MM.1S (cell line): ENCODE measurements at regions not wholly inside any gene's neighbourhood (a gene's known extent, or its start where the extent isn't known, plus 50 kb on each side); places are given as distances from the start of the nearest gene placed in this dataset.

Source experiments
- EZH2 ChIP-seq: fragments of 300-600 bp; sonication (generic); optimal IDR thresholded peaks from 2 replicates; pipeline ENCODE3; 2017; ENCODE audit warnings: low read depth, mild to moderate bottlenecking, antibody characterized with exemption, low read length, mixed read lengths
- EZH2phosphoT487 ChIP-seq: fragments of 300-600 bp; sonication (generic); IDR thresholded peaks from 2 replicates; pipeline ENCODE4 v1.6.1; 2018; ENCODE audit warnings: antibody characterized with exemption, low read length
- TF ChIP-seq, protein P1 (sequence below): fragments of 300-600 bp; sonication (generic); IDR thresholded peaks from 2 replicates; pipeline ENCODE4 v1.5.1; 2016; ENCODE audit warnings: antibody characterized with exemption, low read length, mixed read lengths

DNA sequence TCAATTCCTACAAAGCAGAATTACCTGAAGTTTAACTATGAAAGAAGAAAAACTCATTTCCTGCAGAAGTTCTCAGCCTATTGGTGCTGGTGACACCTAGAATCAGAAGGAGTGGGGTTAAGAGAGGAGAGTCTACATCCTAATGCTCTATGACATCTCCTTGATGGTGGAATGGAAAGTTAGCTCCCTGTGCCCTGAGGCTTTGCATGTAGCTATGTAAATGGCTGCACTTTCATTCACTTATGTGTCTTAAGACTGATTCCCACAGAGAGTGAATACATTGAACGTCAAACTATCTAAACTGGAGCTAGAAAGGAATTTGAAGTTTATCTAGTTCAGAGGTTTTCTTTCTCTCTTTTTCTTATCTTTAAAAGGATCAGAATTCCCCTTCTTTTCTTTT is 52.1 kb upstream of the ADRB2 start:
- TF ChIP-seq, protein P1, sequence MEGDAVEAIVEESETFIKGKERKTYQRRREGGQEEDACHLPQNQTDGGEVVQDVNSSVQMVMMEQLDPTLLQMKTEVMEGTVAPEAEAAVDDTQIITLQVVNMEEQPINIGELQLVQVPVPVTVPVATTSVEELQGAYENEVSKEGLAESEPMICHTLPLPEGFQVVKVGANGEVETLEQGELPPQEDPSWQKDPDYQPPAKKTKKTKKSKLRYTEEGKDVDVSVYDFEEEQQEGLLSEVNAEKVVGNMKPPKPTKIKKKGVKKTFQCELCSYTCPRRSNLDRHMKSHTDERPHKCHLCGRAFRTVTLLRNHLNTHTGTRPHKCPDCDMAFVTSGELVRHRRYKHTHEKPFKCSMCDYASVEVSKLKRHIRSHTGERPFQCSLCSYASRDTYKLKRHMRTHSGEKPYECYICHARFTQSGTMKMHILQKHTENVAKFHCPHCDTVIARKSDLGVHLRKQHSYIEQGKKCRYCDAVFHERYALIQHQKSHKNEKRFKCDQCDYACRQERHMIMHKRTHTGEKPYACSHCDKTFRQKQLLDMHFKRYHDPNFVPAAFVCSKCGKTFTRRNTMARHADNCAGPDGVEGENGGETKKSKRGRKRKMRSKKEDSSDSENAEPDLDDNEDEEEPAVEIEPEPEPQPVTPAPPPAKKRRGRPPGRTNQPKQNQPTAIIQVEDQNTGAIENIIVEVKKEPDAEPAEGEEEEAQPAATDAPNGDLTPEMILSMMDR, result no peak
- TF ChIP-seq EZH2phosphoT487 (no peak), EZH2 (no peak)
